ENCODE measurements at regions not wholly inside any gene's neighbourhood (a gene's known extent, or its start where the extent isn't known, plus 50 kb on each side); places are given as distances from the start of the nearest gene placed in this dataset.

DNA sequence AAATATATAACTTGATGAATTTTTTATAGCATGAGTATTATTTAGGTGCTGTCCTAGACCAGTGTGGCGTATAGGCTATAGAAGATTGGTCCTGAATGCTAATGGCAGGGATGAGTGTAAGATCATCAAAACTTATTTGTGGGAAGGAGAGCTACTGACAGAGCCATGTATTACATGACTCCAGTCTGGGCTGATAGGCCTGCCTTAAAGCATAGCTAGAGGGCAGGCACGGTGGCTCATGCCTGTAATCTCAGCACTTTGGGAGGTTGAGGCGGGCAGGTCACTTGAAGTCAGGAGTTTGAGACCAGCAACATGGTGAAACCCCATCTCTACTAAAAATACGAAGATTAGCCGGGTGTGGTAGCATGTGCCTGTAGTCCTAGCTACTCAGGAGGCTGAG is 198.1 kb upstream of the KLF14 start:
- no peak; the same call in 1 of the 2 replicates for TF ChIP-seq POLR2A (IDR thresholded peaks at IDR 0.05; ENCODE audit: low read depth, low read length)
- no peak; the same call in 1 of the 2 replicates for TF ChIP-seq POLR2AphosphoS5 (IDR thresholded peaks at IDR 0.05; ENCODE audit: low read depth, low read length)
- TF ChIP-seq TAF1 (IDR thresholded peaks at IDR 0.05; ENCODE audit: low read depth, low read length) = no peak
- no peak for TF ChIP-seq SPI1 (IDR thresholded peaks at IDR 0.05; ENCODE audit: low read depth, low read length)
- no peak for TF ChIP-seq PAX5 (IDR thresholded peaks at IDR 0.05; ENCODE audit: insufficient read depth, low read length, severe bottlenecking)
